ENCODE measurements at regions not wholly inside any gene's neighbourhood (a gene's known extent, or its start where the extent isn't known, plus 50 kb on each side); places are given as distances from the start of the nearest gene placed in this dataset.

DNA sequence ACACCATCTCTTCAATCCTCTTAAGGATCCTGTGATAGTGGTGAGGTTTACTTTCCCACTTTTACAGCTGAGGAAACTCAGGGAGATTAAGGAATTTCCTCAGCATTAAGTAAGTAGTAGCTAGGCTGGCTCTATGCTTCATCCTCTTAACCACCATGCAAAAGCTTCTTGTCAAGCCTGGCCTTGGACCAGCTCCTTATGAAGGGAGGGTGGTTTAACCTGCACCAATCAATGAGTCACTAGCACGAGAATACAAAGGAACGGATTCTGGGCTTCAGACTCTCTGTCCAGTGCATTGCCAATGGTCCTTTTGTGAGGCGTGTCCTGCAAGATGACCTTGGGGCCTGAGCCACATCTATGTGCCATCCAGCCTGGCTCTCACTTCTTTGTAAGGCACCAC is 202.0 kb upstream of the CFAP20DC start (continued):
- TF ChIP-seq, protein P1, sequence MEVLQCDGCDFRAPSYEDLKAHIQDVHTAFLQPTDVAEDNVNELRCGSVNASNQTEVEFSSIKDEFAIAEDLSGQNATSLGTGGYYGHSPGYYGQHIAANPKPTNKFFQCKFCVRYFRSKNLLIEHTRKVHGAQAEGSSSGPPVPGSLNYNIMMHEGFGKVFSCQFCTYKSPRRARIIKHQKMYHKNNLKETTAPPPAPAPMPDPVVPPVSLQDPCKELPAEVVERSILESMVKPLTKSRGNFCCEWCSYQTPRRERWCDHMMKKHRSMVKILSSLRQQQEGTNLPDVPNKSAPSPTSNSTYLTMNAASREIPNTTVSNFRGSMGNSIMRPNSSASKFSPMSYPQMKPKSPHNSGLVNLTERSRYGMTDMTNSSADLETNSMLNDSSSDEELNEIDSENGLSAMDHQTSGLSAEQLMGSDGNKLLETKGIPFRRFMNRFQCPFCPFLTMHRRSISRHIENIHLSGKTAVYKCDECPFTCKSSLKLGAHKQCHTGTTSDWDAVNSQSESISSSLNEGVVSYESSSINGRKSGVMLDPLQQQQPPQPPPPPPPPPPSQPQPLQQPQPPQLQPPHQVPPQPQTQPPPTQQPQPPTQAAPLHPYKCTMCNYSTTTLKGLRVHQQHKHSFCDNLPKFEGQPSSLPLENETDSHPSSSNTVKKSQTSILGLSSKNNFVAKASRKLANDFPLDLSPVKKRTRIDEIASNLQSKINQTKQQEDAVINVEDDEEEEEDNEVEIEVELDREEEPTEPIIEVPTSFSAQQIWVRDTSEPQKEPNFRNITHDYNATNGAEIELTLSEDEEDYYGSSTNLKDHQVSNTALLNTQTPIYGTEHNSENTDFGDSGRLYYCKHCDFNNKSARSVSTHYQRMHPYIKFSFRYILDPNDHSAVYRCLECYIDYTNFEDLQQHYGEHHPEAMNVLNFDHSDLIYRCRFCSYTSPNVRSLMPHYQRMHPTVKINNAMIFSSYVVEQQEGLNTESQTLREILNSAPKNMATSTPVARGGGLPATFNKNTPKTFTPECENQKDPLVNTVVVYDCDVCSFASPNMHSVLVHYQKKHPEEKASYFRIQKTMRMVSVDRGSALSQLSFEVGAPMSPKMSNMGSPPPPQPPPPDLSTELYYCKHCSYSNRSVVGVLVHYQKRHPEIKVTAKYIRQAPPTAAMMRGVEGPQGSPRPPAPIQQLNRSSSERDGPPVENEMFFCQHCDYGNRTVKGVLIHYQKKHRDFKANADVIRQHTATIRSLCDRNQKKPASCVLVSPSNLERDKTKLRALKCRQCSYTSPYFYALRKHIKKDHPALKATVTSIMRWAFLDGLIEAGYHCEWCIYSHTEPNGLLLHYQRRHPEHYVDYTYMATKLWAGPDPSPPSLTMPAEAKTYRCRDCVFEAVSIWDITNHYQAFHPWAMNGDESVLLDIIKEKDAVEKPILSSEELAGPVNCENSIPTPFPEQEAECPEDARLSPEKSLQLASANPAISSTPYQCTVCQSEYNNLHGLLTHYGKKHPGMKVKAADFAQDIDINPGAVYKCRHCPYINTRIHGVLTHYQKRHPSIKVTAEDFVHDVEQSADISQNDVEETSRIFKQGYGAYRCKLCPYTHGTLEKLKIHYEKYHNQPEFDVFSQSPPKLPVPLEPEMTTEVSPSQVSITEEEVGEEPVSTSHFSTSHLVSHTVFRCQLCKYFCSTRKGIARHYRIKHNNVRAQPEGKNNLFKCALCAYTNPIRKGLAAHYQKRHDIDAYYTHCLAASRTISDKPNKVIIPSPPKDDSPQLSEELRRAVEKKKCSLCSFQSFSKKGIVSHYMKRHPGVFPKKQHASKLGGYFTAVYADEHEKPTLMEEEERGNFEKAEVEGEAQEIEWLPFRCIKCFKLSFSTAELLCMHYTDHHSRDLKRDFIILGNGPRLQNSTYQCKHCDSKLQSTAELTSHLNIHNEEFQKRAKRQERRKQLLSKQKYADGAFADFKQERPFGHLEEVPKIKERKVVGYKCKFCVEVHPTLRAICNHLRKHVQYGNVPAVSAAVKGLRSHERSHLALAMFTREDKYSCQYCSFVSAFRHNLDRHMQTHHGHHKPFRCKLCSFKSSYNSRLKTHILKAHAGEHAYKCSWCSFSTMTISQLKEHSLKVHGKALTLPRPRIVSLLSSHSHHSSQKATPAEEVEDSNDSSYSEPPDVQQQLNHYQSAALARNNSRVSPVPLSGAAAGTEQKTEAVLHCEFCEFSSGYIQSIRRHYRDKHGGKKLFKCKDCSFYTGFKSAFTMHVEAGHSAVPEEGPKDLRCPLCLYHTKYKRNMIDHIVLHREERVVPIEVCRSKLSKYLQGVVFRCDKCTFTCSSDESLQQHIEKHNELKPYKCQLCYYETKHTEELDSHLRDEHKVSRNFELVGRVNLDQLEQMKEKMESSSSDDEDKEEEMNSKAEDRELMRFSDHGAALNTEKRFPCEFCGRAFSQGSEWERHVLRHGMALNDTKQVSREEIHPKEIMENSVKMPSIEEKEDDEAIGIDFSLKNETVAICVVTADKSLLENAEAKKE (CRISPR knock-in tag; IDR thresholded peaks at IDR 0.05), result no peak
- TF ChIP-seq, protein P2, sequence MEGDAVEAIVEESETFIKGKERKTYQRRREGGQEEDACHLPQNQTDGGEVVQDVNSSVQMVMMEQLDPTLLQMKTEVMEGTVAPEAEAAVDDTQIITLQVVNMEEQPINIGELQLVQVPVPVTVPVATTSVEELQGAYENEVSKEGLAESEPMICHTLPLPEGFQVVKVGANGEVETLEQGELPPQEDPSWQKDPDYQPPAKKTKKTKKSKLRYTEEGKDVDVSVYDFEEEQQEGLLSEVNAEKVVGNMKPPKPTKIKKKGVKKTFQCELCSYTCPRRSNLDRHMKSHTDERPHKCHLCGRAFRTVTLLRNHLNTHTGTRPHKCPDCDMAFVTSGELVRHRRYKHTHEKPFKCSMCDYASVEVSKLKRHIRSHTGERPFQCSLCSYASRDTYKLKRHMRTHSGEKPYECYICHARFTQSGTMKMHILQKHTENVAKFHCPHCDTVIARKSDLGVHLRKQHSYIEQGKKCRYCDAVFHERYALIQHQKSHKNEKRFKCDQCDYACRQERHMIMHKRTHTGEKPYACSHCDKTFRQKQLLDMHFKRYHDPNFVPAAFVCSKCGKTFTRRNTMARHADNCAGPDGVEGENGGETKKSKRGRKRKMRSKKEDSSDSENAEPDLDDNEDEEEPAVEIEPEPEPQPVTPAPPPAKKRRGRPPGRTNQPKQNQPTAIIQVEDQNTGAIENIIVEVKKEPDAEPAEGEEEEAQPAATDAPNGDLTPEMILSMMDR (conservative IDR thresholded peaks at IDR 0.05; ENCODE audit: low read depth in 2 of 2), result no peak
- TF ChIP-seq STAT1 (IDR thresholded peaks at IDR 0.05; ENCODE audit: unreplicated experiment), result no peak
- no peak for TF ChIP-seq CREB1 (CRISPR knock-in tag; IDR thresholded peaks at IDR 0.05; ENCODE audit: low read depth)
- TF ChIP-seq, protein P3, sequence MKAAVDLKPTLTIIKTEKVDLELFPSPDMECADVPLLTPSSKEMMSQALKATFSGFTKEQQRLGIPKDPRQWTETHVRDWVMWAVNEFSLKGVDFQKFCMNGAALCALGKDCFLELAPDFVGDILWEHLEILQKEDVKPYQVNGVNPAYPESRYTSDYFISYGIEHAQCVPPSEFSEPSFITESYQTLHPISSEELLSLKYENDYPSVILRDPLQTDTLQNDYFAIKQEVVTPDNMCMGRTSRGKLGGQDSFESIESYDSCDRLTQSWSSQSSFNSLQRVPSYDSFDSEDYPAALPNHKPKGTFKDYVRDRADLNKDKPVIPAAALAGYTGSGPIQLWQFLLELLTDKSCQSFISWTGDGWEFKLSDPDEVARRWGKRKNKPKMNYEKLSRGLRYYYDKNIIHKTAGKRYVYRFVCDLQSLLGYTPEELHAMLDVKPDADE (IDR thresholded peaks at IDR 0.05), result no peak

DNA sequence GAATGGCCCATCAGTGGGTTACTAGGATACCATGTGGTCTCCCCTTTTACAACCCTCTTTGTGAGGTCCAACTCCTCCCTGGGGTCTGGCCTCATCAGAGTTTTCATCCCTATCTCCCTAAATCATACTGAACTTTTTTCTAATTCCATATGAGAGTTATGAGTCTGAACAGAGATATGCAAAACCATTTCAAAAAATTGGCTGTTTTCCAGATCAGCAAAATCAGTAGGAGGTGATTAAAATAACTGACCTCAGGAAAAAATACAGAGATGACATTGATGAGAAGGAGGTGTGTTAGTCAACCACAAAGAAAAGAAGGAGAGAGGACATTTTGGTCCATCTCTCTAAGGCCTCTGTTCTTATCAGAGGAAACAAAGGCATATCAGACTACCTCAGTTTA is 200.8 kb upstream of the CFAP20DC start:
- Histone ChIP-seq H2AFZ (no peak overlapping the region), H3K9me2 (ENCODE audit: insufficient read depth) (no peaks in the 10 kb centered on the region), H3K4me1 (ENCODE audit: insufficient read depth) (peaks cover 11% of the 10 kb centered on the region), H3K4me2 (no peak overlapping the region), H3K27me3 (ENCODE audit: insufficient read depth) (no peaks in the 10 kb centered on the region), H3F3A (replicated peaks; ENCODE audit: low read depth) (no peaks in the 10 kb centered on the region), H3K4me3 (no peak overlapping the region), H3K79me2 (replicated peaks; ENCODE audit: insufficient read depth) (no peaks in the 10 kb centered on the region), H3K27ac (ENCODE audit: low read depth) (no peak overlapping the region), H4K20me1 (replicated peaks; ENCODE audit: insufficient read depth) (no peaks in the 10 kb centered on the region), H3K36me3 (ENCODE audit: insufficient read depth) (no peaks in the 10 kb centered on the region)
- no peaks in the 10 kb centered on the region; the same call in 2 of the 3 replicates for H3K9me3 Mint-ChIP-seq
- H3K4me3 Mint-ChIP-seq, result no peak overlapping the region
- H3K27me3 Mint-ChIP-seq (ENCODE audit: insufficient read depth, low read depth, poor library complexity), result no peaks in the 10 kb centered on the region
- peaks cover 15% of the 10 kb centered on the region; the same call in 2 of the 3 replicates for H3K4me1 Mint-ChIP-seq
- no peaks in the 10 kb centered on the region for H3K36me3 Mint-ChIP-seq (ENCODE audit: low read depth)
- no peak for ATAC-seq
- no peak overlapping the region for H3K27ac Mint-ChIP-seq
- no peak for DNase-seq (ENCODE audit: low spot score)
- TF ChIP-seq, protein P4, sequence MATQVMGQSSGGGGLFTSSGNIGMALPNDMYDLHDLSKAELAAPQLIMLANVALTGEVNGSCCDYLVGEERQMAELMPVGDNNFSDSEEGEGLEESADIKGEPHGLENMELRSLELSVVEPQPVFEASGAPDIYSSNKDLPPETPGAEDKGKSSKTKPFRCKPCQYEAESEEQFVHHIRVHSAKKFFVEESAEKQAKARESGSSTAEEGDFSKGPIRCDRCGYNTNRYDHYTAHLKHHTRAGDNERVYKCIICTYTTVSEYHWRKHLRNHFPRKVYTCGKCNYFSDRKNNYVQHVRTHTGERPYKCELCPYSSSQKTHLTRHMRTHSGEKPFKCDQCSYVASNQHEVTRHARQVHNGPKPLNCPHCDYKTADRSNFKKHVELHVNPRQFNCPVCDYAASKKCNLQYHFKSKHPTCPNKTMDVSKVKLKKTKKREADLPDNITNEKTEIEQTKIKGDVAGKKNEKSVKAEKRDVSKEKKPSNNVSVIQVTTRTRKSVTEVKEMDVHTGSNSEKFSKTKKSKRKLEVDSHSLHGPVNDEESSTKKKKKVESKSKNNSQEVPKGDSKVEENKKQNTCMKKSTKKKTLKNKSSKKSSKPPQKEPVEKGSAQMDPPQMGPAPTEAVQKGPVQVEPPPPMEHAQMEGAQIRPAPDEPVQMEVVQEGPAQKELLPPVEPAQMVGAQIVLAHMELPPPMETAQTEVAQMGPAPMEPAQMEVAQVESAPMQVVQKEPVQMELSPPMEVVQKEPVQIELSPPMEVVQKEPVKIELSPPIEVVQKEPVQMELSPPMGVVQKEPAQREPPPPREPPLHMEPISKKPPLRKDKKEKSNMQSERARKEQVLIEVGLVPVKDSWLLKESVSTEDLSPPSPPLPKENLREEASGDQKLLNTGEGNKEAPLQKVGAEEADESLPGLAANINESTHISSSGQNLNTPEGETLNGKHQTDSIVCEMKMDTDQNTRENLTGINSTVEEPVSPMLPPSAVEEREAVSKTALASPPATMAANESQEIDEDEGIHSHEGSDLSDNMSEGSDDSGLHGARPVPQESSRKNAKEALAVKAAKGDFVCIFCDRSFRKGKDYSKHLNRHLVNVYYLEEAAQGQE (IDR thresholded peaks at IDR 0.05; ENCODE audit: unreplicated experiment), result no peak
- TF ChIP-seq EZH2phosphoT487 (IDR thresholded peaks at IDR 0.05; ENCODE audit: unreplicated experiment) (no peak), NANOG (IDR thresholded peaks at IDR 0.05; ENCODE audit: borderline replicate concordance) (no peak), CREB1 (CRISPR knock-in tag; IDR thresholded peaks at IDR 0.05; ENCODE audit: low read depth) (no peak), EZH2 (IDR thresholded peaks at IDR 0.05; ENCODE audit: low read depth, unreplicated experiment) (no peak), ZNF331 (CRISPR knock-in tag; IDR thresholded peaks at IDR 0.05; ENCODE audit: low read depth) (no peak), STAT1 (IDR thresholded peaks at IDR 0.05; ENCODE audit: unreplicated experiment) (no peak)
